Hepatocyte (in vitro differentiated cells): ENCODE measurements at regions not wholly inside any gene's neighbourhood (a gene's known extent, or its start where the extent isn't known, plus 50 kb on each side); places are given as distances from the start of the nearest gene placed in this dataset.

Experiments used
- DNase-seq: peaks from one replicate; pipeline ENCODE4 v3.0.0-alpha.2; 2016; ENCODE audit warnings: low spot score
- H2AFZ ChIP-seq: fragments of 200-600 bp; sonication (generic); 2 replicates; pipeline ENCODE4 v1.6.0; 2016; ENCODE audit warnings: antibody characterized with exemption, mild to moderate bottlenecking
- H3K27ac ChIP-seq: fragments of 200-600 bp; sonication (generic); 2 replicates; pipeline ENCODE4 v1.5.1; 2016; ENCODE audit warnings: mild to moderate bottlenecking
- H3K27me3 ChIP-seq: fragments of 200-600 bp; sonication (generic); 2 replicates; pipeline ENCODE4 v1.6.1; 2016
- H3K36me3 ChIP-seq: fragments of 200-600 bp; sonication (generic); replicated peaks from 2 replicates; pipeline ENCODE4 v1.5.1; 2016; ENCODE audit warnings: low read depth; ENCODE audit not compliant: insufficient read depth
- H3K4me1 ChIP-seq: fragments of 200-600 bp; sonication (generic); 2 replicates; pipeline ENCODE4 v1.5.1; 2016; ENCODE audit warnings: mild to moderate bottlenecking, moderate library complexity; ENCODE audit not compliant: insufficient read depth
- H3K4me2 ChIP-seq: fragments of 200-600 bp; sonication (generic); 2 replicates; pipeline ENCODE4 v1.6.0; 2016
- H3K4me3 ChIP-seq: fragments of 200-600 bp; sonication (generic); 2 replicates; pipeline ENCODE4 v1.5.1; 2016; ENCODE audit warnings: mild to moderate bottlenecking
- H3K79me2 ChIP-seq: fragments of 200-600 bp; sonication (generic); 2 replicates; pipeline ENCODE4 v1.6.0; 2017; ENCODE audit warnings: mild to moderate bottlenecking
- H3K9me2 ChIP-seq: fragments of 200-600 bp; sonication (generic); replicated peaks from 2 replicates; pipeline ENCODE4 v1.6.0; 2017; ENCODE audit warnings: mild to moderate bottlenecking; ENCODE audit not compliant: insufficient read depth
- H3K9me3 ChIP-seq: fragments of 200-600 bp; sonication (generic); 2 replicates; pipeline ENCODE4 v1.5.1; 2016; ENCODE audit warnings: low read depth, mild to moderate bottlenecking
- H4K20me1 ChIP-seq: fragments of 200-600 bp; sonication (generic); 2 replicates; pipeline ENCODE4 v1.6.0; 2016; ENCODE audit warnings: mild to moderate bottlenecking; ENCODE audit not compliant: insufficient read depth, poor library complexity, severe bottlenecking
- CTCF ChIP-seq: fragments of 200-600 bp; sonication (generic); IDR thresholded peaks from 2 replicates; pipeline ENCODE4 v1.5.1; 2016; ENCODE audit warnings: antibody characterized with exemption, mild to moderate bottlenecking; ENCODE audit not compliant: poor library complexity
- EZH2 ChIP-seq: fragments of 200-600 bp; sonication (generic); IDR thresholded peaks from 2 replicates; pipeline ENCODE4 v1.6.1; 2016; ENCODE audit warnings: antibody characterized with exemption, mild to moderate bottlenecking, borderline replicate concordance
- EZH2phosphoT487 ChIP-seq: fragments of 200-600 bp; sonication (generic); IDR thresholded peaks from one replicate; pipeline ENCODE4 v1.6.1; 2018; ENCODE audit warnings: antibody characterized with exemption, mild to moderate bottlenecking, low read depth, moderate library complexity; ENCODE audit not compliant: unreplicated experiment, severe bottlenecking
- WGBS: methylation state at CpG from one replicate; pipeline ENCODE4 v1.1.6; 2016; ENCODE audit warnings: low lambda C conversion rate; ENCODE audit errors: missing lambda C conversion rate; 5-methylcytosine and 5-hydroxymethylcytosine counted together

GRCh38 chr11:97537407-97538150 lies 1147.8 kb downstream of the JRKL start:
- no peaks in the 10 kb centered on the region for H3K4me1 ChIP-seq
- H3K36me3 ChIP-seq, result no peaks in the 10 kb centered on the region
- H3K9me2 ChIP-seq, result no peaks in the 10 kb centered on the region
- H3K9me3 ChIP-seq, result no peaks in the 10 kb centered on the region
- no peak for DNase-seq
- TF ChIP-seq EZH2, result no peak
- TF ChIP-seq CTCF, result no peak
- no peak for TF ChIP-seq EZH2phosphoT487
- H2AFZ ChIP-seq, result no peak overlapping the region
- no peak overlapping the region for H3K4me2 ChIP-seq
- H3K27me3 ChIP-seq, result no peaks in the 10 kb centered on the region
- H3K4me3 ChIP-seq, result no peak overlapping the region
- H4K20me1 ChIP-seq, result no peaks in the 10 kb centered on the region
- 96% methylated on average over 14 of the region's 14 CpGs for WGBS
- H3K27ac ChIP-seq, result no peak overlapping the region
- no peaks in the 10 kb centered on the region for H3K79me2 ChIP-seq

- TF ChIP-seq EZH2phosphoT487 (no peak), EZH2 (no peak), CTCF (no peak)
- no peaks in the 10 kb centered on the region for H3K79me2 ChIP-seq
- H3K36me3 ChIP-seq, result no peaks in the 10 kb centered on the region
- no peaks in the 10 kb centered on the region for H3K27me3 ChIP-seq
- H3K4me2 ChIP-seq, result no peak overlapping the region
- no peaks in the 10 kb centered on the region for H4K20me1 ChIP-seq
- no peak overlapping the region for H3K27ac ChIP-seq
- no peaks in the 10 kb centered on the region for H3K9me2 ChIP-seq
- H3K9me3 ChIP-seq, result no peaks in the 10 kb centered on the region
- no peak overlapping the region for H2AFZ ChIP-seq
- DNase-seq, result no peak
- H3K4me1 ChIP-seq, result no peaks in the 10 kb centered on the region
- no peak overlapping the region for H3K4me3 ChIP-seq
Measured at GRCh38 chr11:97544431-97544830, 1154.6 kb downstream of the JRKL start.

- no peak overlapping the region for H3K27ac ChIP-seq
- DNase-seq, result no peak
- TF ChIP-seq EZH2phosphoT487 (no peak), EZH2 (no peak), CTCF (no peak)
Measured at GRCh38 chr11:97548280-97548679, 1158.5 kb downstream of the JRKL start.

GRCh38 chr11:97557399-97557798 lies 1167.6 kb downstream of the JRKL start:
- Histone ChIP-seq H2AFZ (no peak overlapping the region), H3K36me3 (no peaks in the 10 kb centered on the region), H3K27ac (no peak overlapping the region), H3K9me3 (no peaks in the 10 kb centered on the region), H4K20me1 (no peaks in the 10 kb centered on the region), H3K4me1 (no peaks in the 10 kb centered on the region), H3K79me2 (no peaks in the 10 kb centered on the region), H3K9me2 (no peaks in the 10 kb centered on the region), H3K4me2 (no peak overlapping the region), H3K4me3 (no peak overlapping the region), H3K27me3 (no peaks in the 10 kb centered on the region)
- no peak for DNase-seq
- WGBS, result 90% methylated on average over 2 of the region's 2 CpGs
- TF ChIP-seq EZH2phosphoT487, result no peak
- peak; percentile 14 for TF ChIP-seq CTCF

More at GRCh38 chr11:97548280-97548679, 1158.5 kb downstream of the JRKL start:
- H3K36me3 ChIP-seq, result no peaks in the 10 kb centered on the region
- H3K9me3 ChIP-seq, result no peaks in the 10 kb centered on the region
- 90% methylated on average over 2 of the region's 2 CpGs for WGBS
- no peaks in the 10 kb centered on the region for H4K20me1 ChIP-seq
- no peak overlapping the region for H3K4me3 ChIP-seq
- no peak overlapping the region for H3K4me2 ChIP-seq
- H2AFZ ChIP-seq, result no peak overlapping the region
- no peaks in the 10 kb centered on the region for H3K9me2 ChIP-seq
- no peaks in the 10 kb centered on the region for H3K4me1 ChIP-seq
- H3K27me3 ChIP-seq, result no peaks in the 10 kb centered on the region
- H3K79me2 ChIP-seq, result no peaks in the 10 kb centered on the region
